ENCODE measurements at regions not wholly inside any gene's neighbourhood (a gene's known extent, or its start where the extent isn't known, plus 50 kb on each side); places are given as distances from the start of the nearest gene placed in this dataset.

- no peak for DNase-seq
- 78 to 97% (median 93%) methylated on average over 1 of the region's 1 CpG for WGBS, 5 donors
- no peak overlapping the region for H3K4me3 ChIP-seq
- no peaks in the 10 kb centered on the region for H3K27me3 ChIP-seq (replicated peaks in 1 of 7)
- H3K27ac ChIP-seq = no peak overlapping the region
- H3K4me1 ChIP-seq = no peaks in the 10 kb centered on the region
- H3K36me3 ChIP-seq = no peaks in the 10 kb centered on the region
- H3K9me3 ChIP-seq = peaks cover 0 to 10% (median 0%) of the 10 kb centered on the region in 8 donors
- intact Hi-C loops (cut with DNase I; ENCODE audit: low total_unique reads) = no loop called here
- TF ChIP-seq POLR2AphosphoS5 (IDR thresholded peaks at IDR 0.05) (no peak), POLR2A (IDR thresholded peaks at IDR 0.05) (no peak), CTCF (IDR thresholded peaks at IDR 0.05 in 8 of 11, conservative IDR thresholded peaks at IDR 0.05 in 3 of 11) (no peak)
These were observed 221.7 kb downstream of the RFC3 start for GRCh38 chr13:34039678-34040077.

- intact Hi-C loops (cut with DNase I; ENCODE audit: low total_unique reads) = no loop called here
- no peak overlapping the region for H3K4me3 ChIP-seq
- H3K4me1 ChIP-seq = no peaks in the 10 kb centered on the region
- no peaks in the 10 kb centered on the region for H3K27me3 ChIP-seq (replicated peaks in 1 of 7)
- no peaks in the 10 kb centered on the region for H3K36me3 ChIP-seq
- TF ChIP-seq POLR2AphosphoS5 (IDR thresholded peaks at IDR 0.05) (no peak), POLR2A (IDR thresholded peaks at IDR 0.05) (no peak), CTCF (IDR thresholded peaks at IDR 0.05 in 8 of 11, conservative IDR thresholded peaks at IDR 0.05 in 3 of 11) (no peak)
- 61 to 75% (median 63%) methylated on average over 4 of the region's 4 CpGs for WGBS, 5 donors
- H3K27ac ChIP-seq = no peak overlapping the region
- DNase-seq = no peak
- no peaks in the 10 kb centered on the region for H3K9me3 ChIP-seq
These were observed 222.9 kb downstream of the RFC3 start for GRCh38 chr13:34040863-34041262.

DNA sequence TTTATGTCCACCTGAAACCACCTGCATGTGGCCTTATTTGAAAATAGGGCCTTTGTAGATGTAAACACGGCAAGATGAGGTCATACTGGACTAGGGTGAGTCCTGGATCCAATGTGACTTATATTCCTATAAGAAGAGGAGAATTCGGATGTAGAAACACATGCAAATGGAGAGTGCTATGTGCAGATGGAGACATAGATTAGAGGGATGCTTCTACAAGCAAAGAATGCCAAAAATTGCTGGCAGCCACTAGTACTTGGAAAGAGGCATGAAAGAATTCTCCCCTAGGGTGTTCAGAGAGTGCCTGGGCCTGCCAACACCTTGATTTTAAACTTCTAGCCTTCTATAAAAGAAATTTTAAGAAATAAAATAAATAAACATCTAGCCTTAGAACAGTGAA, 226.1 kb downstream of the RFC3 start:
- Histone ChIP-seq H3K4me1 (no peaks in the 10 kb centered on the region), H3K4me3 (no peak overlapping the region), H3K27me3 (replicated peaks in 1 of 7) (no peaks in the 10 kb centered on the region), H3K36me3 (no peaks in the 10 kb centered on the region), H3K9me3 (no peaks in the 10 kb centered on the region), H3K27ac (no peak overlapping the region)
- intact Hi-C loops (cut with DNase I; ENCODE audit: low total_unique reads) = no loop called here
- no peak for TF ChIP-seq CTCF (IDR thresholded peaks at IDR 0.05 in 8 of 11, conservative IDR thresholded peaks at IDR 0.05 in 3 of 11)
- no peak for TF ChIP-seq POLR2AphosphoS5 (IDR thresholded peaks at IDR 0.05)
- no peak for TF ChIP-seq POLR2A (IDR thresholded peaks at IDR 0.05)
- WGBS, 5 donors = 59 to 84% (median 68%) methylated on average over 2 of the region's 2 CpGs
- no peak for DNase-seq

- Histone ChIP-seq H3K4me3 (no peak overlapping the region), H3K27me3 (replicated peaks in 1 of 7) (no peaks in the 10 kb centered on the region), H3K9me3 (no peaks in the 10 kb centered on the region), H3K36me3 (no peaks in the 10 kb centered on the region), H3K27ac (no peak overlapping the region), H3K4me1 (no peaks in the 10 kb centered on the region)
- DNase-seq = no peak
- intact Hi-C loops (cut with DNase I; ENCODE audit: low total_unique reads) = no loop called here
- TF ChIP-seq CTCF (IDR thresholded peaks at IDR 0.05 in 8 of 11, conservative IDR thresholded peaks at IDR 0.05 in 3 of 11) = no peak
- TF ChIP-seq POLR2A (IDR thresholded peaks at IDR 0.05) = no peak
- no peak for TF ChIP-seq POLR2AphosphoS5 (IDR thresholded peaks at IDR 0.05)
These were observed 226.7 kb downstream of the RFC3 start for GRCh38 chr13:34044660-34045080.

Measured in spleen (tissue), 11 donors.